ENCODE measurements at regions not wholly inside any gene's neighbourhood (a gene's known extent, or its start where the extent isn't known, plus 50 kb on each side); places are given as distances from the start of the nearest gene placed in this dataset.

GRCh38 chr1:208541225-208541855 lies 297.2 kb upstream of the PLXNA2 start:
- H3K36me3 ChIP-seq (ENCODE audit: insufficient read depth, low read length), result no peaks in the 10 kb centered on the region
- no peak overlapping the region for H3K9ac ChIP-seq (ENCODE audit: low read length)
- FAIRE-seq (no peak), DNase-seq (ENCODE audit: low read depth) (no peak)
- no peak overlapping the region for H3K4me3 ChIP-seq (ENCODE audit: insufficient read depth, low read depth, low read length)
- H3K4me2 ChIP-seq (ENCODE audit: low read length), result no peak overlapping the region
- no peak overlapping the region for H3K27ac Mint-ChIP-seq (ENCODE audit: unreplicated experiment)
- no peak overlapping the region for H3K27ac ChIP-seq (ENCODE audit: low read depth, low read length)
- no peak overlapping the region for H2AFZ ChIP-seq (ENCODE audit: low read depth, low read length)
- TF ChIP-seq EZH2 (IDR thresholded peaks at IDR 0.05; ENCODE audit: insufficient read depth, low read length) (no peak), CTCF (IDR thresholded peaks at IDR 0.05; ENCODE audit: insufficient read depth, low read depth, low read length) (no peak)
- H3K9me3 ChIP-seq (ENCODE audit: insufficient read depth, low read depth, low read length), result no peaks in the 10 kb centered on the region
- H3K27me3 Mint-ChIP-seq (ENCODE audit: low read depth, unreplicated experiment), result peaks cover 9% of the 10 kb centered on the region
- no peaks in the 10 kb centered on the region for H4K20me1 ChIP-seq (ENCODE audit: insufficient read depth, low read length)
- H3K9me3 Mint-ChIP-seq (ENCODE audit: unreplicated experiment), result no peaks in the 10 kb centered on the region
- H3K79me2 ChIP-seq (ENCODE audit: insufficient read depth, low read length), result no peaks in the 10 kb centered on the region
- H3K4me1 Mint-ChIP-seq (ENCODE audit: low read depth, unreplicated experiment), result peaks cover 7% of the 10 kb centered on the region
- H3K27me3 ChIP-seq (ENCODE audit: insufficient read depth, low read length), result no peaks in the 10 kb centered on the region
- no peaks in the 10 kb centered on the region for H3K36me3 Mint-ChIP-seq (ENCODE audit: low read depth, unreplicated experiment)
- H3K4me1 ChIP-seq (ENCODE audit: insufficient read depth, low read length), result no peaks in the 10 kb centered on the region
- no peak overlapping the region for H3K4me3 Mint-ChIP-seq (ENCODE audit: unreplicated experiment)

- Histone ChIP-seq H3K27ac (ENCODE audit: low read depth, low read length) (no peak overlapping the region), H3K9me3 (ENCODE audit: insufficient read depth, low read depth, low read length) (no peaks in the 10 kb centered on the region), H3K4me1 (ENCODE audit: insufficient read depth, low read length) (no peaks in the 10 kb centered on the region), H4K20me1 (ENCODE audit: insufficient read depth, low read length) (no peaks in the 10 kb centered on the region), H3K4me2 (ENCODE audit: low read length) (no peak overlapping the region), H3K4me3 (ENCODE audit: insufficient read depth, low read depth, low read length) (no peak overlapping the region), H3K79me2 (ENCODE audit: insufficient read depth, low read length) (no peaks in the 10 kb centered on the region), H2AFZ (ENCODE audit: low read depth, low read length) (no peak overlapping the region), H3K27me3 (ENCODE audit: insufficient read depth, low read length) (no peaks in the 10 kb centered on the region), H3K9ac (ENCODE audit: low read length) (no peak overlapping the region), H3K36me3 (ENCODE audit: insufficient read depth, low read length) (no peaks in the 10 kb centered on the region)
- DNase-seq (ENCODE audit: low read depth), result no peak
- H3K36me3 Mint-ChIP-seq (ENCODE audit: low read depth, unreplicated experiment), result no peaks in the 10 kb centered on the region
- FAIRE-seq, result no peak
- H3K27me3 Mint-ChIP-seq (ENCODE audit: low read depth, unreplicated experiment), result peaks cover 9% of the 10 kb centered on the region
- H3K27ac Mint-ChIP-seq (ENCODE audit: unreplicated experiment), result no peak overlapping the region
- H3K4me1 Mint-ChIP-seq (ENCODE audit: low read depth, unreplicated experiment), result no peaks in the 10 kb centered on the region
- TF ChIP-seq EZH2 (IDR thresholded peaks at IDR 0.05; ENCODE audit: insufficient read depth, low read length), result no peak
- no peak for TF ChIP-seq CTCF (IDR thresholded peaks at IDR 0.05; ENCODE audit: insufficient read depth, low read depth, low read length)
- no peaks in the 10 kb centered on the region for H3K9me3 Mint-ChIP-seq (ENCODE audit: unreplicated experiment)
- no peak overlapping the region for H3K4me3 Mint-ChIP-seq (ENCODE audit: unreplicated experiment)
Observed at GRCh38 chr1:208542309-208542708, 298.1 kb upstream of the PLXNA2 start.

- H3K9me3 Mint-ChIP-seq (ENCODE audit: unreplicated experiment), result no peaks in the 10 kb centered on the region
Observed at GRCh38 chr1:208544053-208544452, 299.9 kb upstream of the PLXNA2 start.

More at GRCh38 chr1:208544053-208544452, 299.9 kb upstream of the PLXNA2 start:
- Mint-ChIP-seq H3K36me3 (ENCODE audit: low read depth, unreplicated experiment) (no peaks in the 10 kb centered on the region), H3K4me1 (ENCODE audit: low read depth, unreplicated experiment) (no peaks in the 10 kb centered on the region), H3K27ac (ENCODE audit: unreplicated experiment) (no peak overlapping the region), H3K27me3 (ENCODE audit: low read depth, unreplicated experiment) (peaks cover 9% of the 10 kb centered on the region), H3K4me3 (ENCODE audit: unreplicated experiment) (no peak overlapping the region)
- Histone ChIP-seq H3K4me3 (ENCODE audit: insufficient read depth, low read depth, low read length) (no peak overlapping the region), H3K27me3 (ENCODE audit: insufficient read depth, low read length) (no peaks in the 10 kb centered on the region), H3K36me3 (ENCODE audit: insufficient read depth, low read length) (no peaks in the 10 kb centered on the region), H3K27ac (ENCODE audit: low read depth, low read length) (no peak overlapping the region), H3K9ac (ENCODE audit: low read length) (no peak overlapping the region), H3K79me2 (ENCODE audit: insufficient read depth, low read length) (no peaks in the 10 kb centered on the region), H3K4me1 (ENCODE audit: insufficient read depth, low read length) (no peaks in the 10 kb centered on the region), H3K9me3 (ENCODE audit: insufficient read depth, low read depth, low read length) (no peaks in the 10 kb centered on the region), H4K20me1 (ENCODE audit: insufficient read depth, low read length) (no peaks in the 10 kb centered on the region), H2AFZ (ENCODE audit: low read depth, low read length) (no peak overlapping the region), H3K4me2 (ENCODE audit: low read length) (no peak overlapping the region)
- DNase-seq (ENCODE audit: low read depth), result no peak
- no peak for TF ChIP-seq EZH2 (IDR thresholded peaks at IDR 0.05; ENCODE audit: insufficient read depth, low read length)
- no peak for TF ChIP-seq CTCF (IDR thresholded peaks at IDR 0.05; ENCODE audit: insufficient read depth, low read depth, low read length)
- FAIRE-seq, result no peak
